IMR-90 (cell line): ENCODE measurements at regions not wholly inside any gene's neighbourhood (a gene's known extent, or its start where the extent isn't known, plus 50 kb on each side); places are given as distances from the start of the nearest gene placed in this dataset.

Experiments
- ATAC-seq: fragments of 200-7000 bp; cut with Tn5 transposase; 2 replicates; pipeline ENCODE4 v1.9.1; 2020; ENCODE audit warnings: low read depth, mild to moderate bottlenecking, moderate library complexity
- BruUV-seq: library from RNA; stranded (reverse); fragments of 400-500 nt; replicated peaks from 2 replicates; lab custom pipeline; 2021; lab: Mats Ljungman, UMichigan
- CTCF ChIA-PET: fragments of 300-600 bp; formaldehyde crosslinking; extraction: SDS; loops from one replicate; lab custom pipeline; 2021; ENCODE audit warnings: antibody characterized with exemption; lab: Yijun Ruan, JAX
- POLR2A ChIA-PET: fragments of 300-600 bp; sonication (Branson Sonifier 250); formaldehyde crosslinking; loops from one replicate; lab custom pipeline; 2022; ENCODE audit warnings: antibody characterized with exemption; ENCODE audit not compliant: unreplicated experiment; lab: Charles Lee
- DNase-seq: peaks from one replicate; pipeline ENCODE4 v3.0.0; 2013
- H2AFZ ChIP-seq: replicated peaks from 2 replicates; pipeline ENCODE3; 2013; ENCODE audit warnings: low read length, mild to moderate bottlenecking; ENCODE audit not compliant: poor library complexity
- H2AK5ac ChIP-seq: 2 replicates; pipeline ENCODE4 v1.6.1; 2013; ENCODE audit warnings: low read depth, low read length, inconsistent platforms
- H2AK9ac ChIP-seq: replicated peaks from 2 replicates; pipeline ENCODE3; 2013; ENCODE audit warnings: mild to moderate bottlenecking, low read depth, low read length, moderate library complexity; ENCODE audit not compliant: poor library complexity
- H2BK120ac ChIP-seq: 2 replicates; pipeline ENCODE4 v1.6.1; 2013; ENCODE audit warnings: low read depth, low read length, inconsistent platforms
- H2BK15ac ChIP-seq: 3 replicates; pipeline ENCODE4 v1.6.1; 2013; ENCODE audit warnings: low read depth, low read length, inconsistent platforms
- H2BK20ac ChIP-seq: 2 replicates; pipeline ENCODE4 v1.6.1; 2013; ENCODE audit warnings: low read depth, mild to moderate bottlenecking, inconsistent platforms, low read length, moderate library complexity
- H2BK5ac ChIP-seq: 2 replicates; pipeline ENCODE4 v1.6.1; 2013; ENCODE audit warnings: mild to moderate bottlenecking, low read depth, low read length, inconsistent platforms; ENCODE audit not compliant: poor library complexity, severe bottlenecking
- H3K14ac ChIP-seq: replicated peaks from 2 replicates; pipeline ENCODE4 v1.6.1; 2013; ENCODE audit warnings: low read depth, low read length, inconsistent platforms
- H3K18ac ChIP-seq: 2 replicates; pipeline ENCODE4 v1.6.1; 2013; ENCODE audit warnings: low read depth, low read length, control low read depth
- H3K23ac ChIP-seq: 2 replicates; pipeline ENCODE4 v1.6.1; 2013; ENCODE audit warnings: low read depth, low read length, inconsistent platforms
- H3K27ac ChIP-seq: 2 replicates; pipeline ENCODE4 v1.5.1; 2013; ENCODE audit warnings: mild to moderate bottlenecking, control low read depth, low read length; ENCODE audit not compliant: insufficient read depth
- H3K27me3 ChIP-seq: 2 replicates; pipeline ENCODE4 v1.6.1; 2013; ENCODE audit warnings: low read length; ENCODE audit not compliant: control insufficient read depth, insufficient read depth
- H3K36me3 ChIP-seq: 2 replicates; pipeline ENCODE4 v1.6.1; 2013; ENCODE audit warnings: low read length, mixed read lengths; ENCODE audit not compliant: control insufficient read depth, insufficient read depth
- H3K4ac ChIP-seq: 2 replicates; pipeline ENCODE4 v1.6.1; 2013; ENCODE audit warnings: low read depth, low read length, inconsistent platforms
- H3K4me1 ChIP-seq: 2 replicates; pipeline ENCODE4 v1.6.1; 2013; ENCODE audit warnings: low read length, mixed read lengths; ENCODE audit not compliant: control insufficient read depth, insufficient read depth
- H3K4me2 ChIP-seq: 2 replicates; pipeline ENCODE4 v1.6.1; 2013; ENCODE audit warnings: low read depth, mild to moderate bottlenecking, control low read depth, low read length, moderate library complexity
- H3K4me3 ChIP-seq: 2 replicates; pipeline ENCODE4 v1.5.1; 2013; ENCODE audit warnings: low read depth, mild to moderate bottlenecking, control low read depth, low read length, moderate library complexity; ENCODE audit not compliant: insufficient read depth
- H3K56ac ChIP-seq: 2 replicates; pipeline ENCODE4 v1.6.1; 2013; ENCODE audit warnings: low read length, inconsistent platforms; ENCODE audit not compliant: insufficient read depth; ENCODE audit errors: extremely low read depth
- H3K79me1 ChIP-seq, 2 experiments: 2 replicates each; pipeline ENCODE4 v1.6.1; 2013; ENCODE audit warnings: low read length in 2 of 2, inconsistent platforms in 1 of 2, low read depth in 1 of 2
- H3K9ac ChIP-seq: 2 replicates; pipeline ENCODE4 v1.6.1; 2013; ENCODE audit warnings: low read depth, low read length, control low read depth
- H3K9me1 ChIP-seq: 2 replicates; pipeline ENCODE4 v1.6.1; 2013; ENCODE audit warnings: low read length, inconsistent platforms; ENCODE audit not compliant: insufficient read depth
- H3K9me3 ChIP-seq: 2 replicates; pipeline ENCODE4 v1.6.1; 2013; ENCODE audit warnings: low read length; ENCODE audit not compliant: control insufficient read depth, insufficient read depth
- H4K20me1 ChIP-seq: 2 replicates; pipeline ENCODE4 v1.6.1; 2013; ENCODE audit warnings: low read length, inconsistent platforms; ENCODE audit not compliant: insufficient read depth
- H4K5ac ChIP-seq: 2 replicates; pipeline ENCODE4 v1.6.1; 2013; ENCODE audit warnings: mild to moderate bottlenecking, low read depth, low read length, control low read depth
- H4K8ac ChIP-seq, 2 experiments: 2 replicates each; pipeline ENCODE4 v1.6.1; 2013; ENCODE audit warnings: low read depth in 2 of 2, low read length in 2 of 2, control low read depth in 1 of 2, inconsistent platforms in 1 of 2
- H4K91ac ChIP-seq: 2 replicates; pipeline ENCODE4 v1.6.1; 2013; ENCODE audit warnings: low read depth, low read length, inconsistent platforms; ENCODE audit not compliant: insufficient read depth
- CEBPB ChIP-seq: IDR thresholded peaks from 2 replicates; pipeline ENCODE4 v1.6.1; 2012; ENCODE audit warnings: low read depth, low read length, improper control_type of control experiment
- CHD1 ChIP-seq: IDR thresholded peaks from 2 replicates; pipeline ENCODE4 v1.6.1; 2012; ENCODE audit warnings: low read depth, low read length, improper control_type of control experiment
- FOS ChIP-seq: fragments of 150-350 bp; IDR thresholded peaks from 2 replicates; pipeline ENCODE4 v1.6.1; 2016; ENCODE audit warnings: low read depth, low read length
- MAFK ChIP-seq: IDR thresholded peaks from 2 replicates; pipeline ENCODE4 v1.6.1; 2012; ENCODE audit warnings: low read depth, low read length, improper control_type of control experiment
- MAZ ChIP-seq: IDR thresholded peaks from 2 replicates; pipeline ENCODE4 v1.6.1; 2012; ENCODE audit warnings: low read depth, mild to moderate bottlenecking, low read length, improper control_type of control experiment, moderate library complexity, borderline replicate concordance
- MXI1 ChIP-seq: IDR thresholded peaks from 2 replicates; pipeline ENCODE4 v1.6.1; 2012; ENCODE audit warnings: low read depth, mild to moderate bottlenecking, low read length, moderate library complexity, borderline replicate concordance
- NFE2L2 ChIP-seq: fragments of 150-350 bp; IDR thresholded peaks from 2 replicates; pipeline ENCODE4 v1.6.1; 2016; ENCODE audit warnings: low read depth, mild to moderate bottlenecking, low read length
- RAD21 ChIP-seq: IDR thresholded peaks from 2 replicates; pipeline ENCODE4 v1.6.1; 2012; ENCODE audit warnings: low read length, improper control_type of control experiment
- RCOR1 ChIP-seq: IDR thresholded peaks from 2 replicates; pipeline ENCODE4 v1.6.1; 2012; ENCODE audit warnings: mild to moderate bottlenecking, low read length, improper control_type of control experiment; ENCODE audit not compliant: insufficient replicate concordance
- RFX5 ChIP-seq: IDR thresholded peaks from 2 replicates; pipeline ENCODE4 v1.8.0; 2012; ENCODE audit warnings: low read depth, mild to moderate bottlenecking, low read length, moderate library complexity
- SMC3 ChIP-seq: fragments of 150-350 bp; IDR thresholded peaks from 2 replicates; pipeline ENCODE4 v1.6.1; 2016; ENCODE audit warnings: low read depth, mild to moderate bottlenecking, antibody characterized with exemption, low read length, moderate library complexity
- dilution Hi-C: fragments of 300-500 bp; cut with HindIII; formaldehyde crosslinking; loops from one replicate; pipeline ENCODE4 v1.14.3; 2018; ENCODE audit warnings: low sequenced_read_pairs; ENCODE audit not compliant: unreplicated experiment
- in situ Hi-C: fragments of 300-500 bp; cut with MboI; formaldehyde crosslinking; loops from 3 replicates; pipeline ENCODE4 v1.14.3; 2019; ENCODE audit warnings: low sequenced_read_pairs, inconsistent platforms, mixed read lengths
- intact Hi-C: fragments of 100-400 bp; cut with micrococcal nuclease; formaldehyde crosslinking; loops from 2 replicates; pipeline ENCODE4 v1.10.0; 2022
- TF ChIP-seq, protein P1 (sequence below): conservative IDR thresholded peaks from 2 replicates; pipeline ENCODE4 v1.5.1; 2012; ENCODE audit warnings: mild to moderate bottlenecking, low read depth, low read length, improper control_type of control experiment
- TF ChIP-seq, protein P2 (sequence below): fragments of 150-350 bp; IDR thresholded peaks from 2 replicates; pipeline ENCODE4 v1.6.1; 2016; ENCODE audit warnings: low read depth, mild to moderate bottlenecking, low read length, moderate library complexity, borderline replicate concordance
- TF ChIP-seq, protein P3 (sequence below): fragments of 150-350 bp; IDR thresholded peaks from 2 replicates; pipeline ENCODE4 v1.6.1; 2017; ENCODE audit warnings: mild to moderate bottlenecking, antibody characterized with exemption, low read length, low read depth

DNA sequence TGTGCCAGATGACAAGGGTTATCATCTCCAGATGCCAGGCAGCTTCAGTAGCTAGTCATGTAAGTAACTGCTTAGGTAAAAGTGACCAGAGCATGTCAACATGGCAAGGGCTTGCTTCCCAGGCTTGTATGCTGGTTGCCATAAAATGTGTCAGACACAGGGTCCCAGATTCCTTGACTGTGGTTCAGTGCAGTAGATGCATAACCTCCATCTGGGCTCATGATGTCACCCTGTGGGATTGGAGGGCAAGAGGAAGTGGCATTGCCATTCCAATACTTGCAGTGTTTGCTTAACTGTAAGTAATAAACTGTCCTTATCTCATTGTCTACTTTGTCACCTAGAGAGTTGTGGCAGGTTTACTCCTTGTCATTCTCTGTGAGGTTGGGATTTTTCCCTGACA, 226.8 kb downstream of the PCDH17 start:
- no peaks in the 10 kb centered on the region for H3K36me3 ChIP-seq
- no peaks in the 10 kb centered on the region for H3K27me3 ChIP-seq
- H3K4me3 ChIP-seq = no peak overlapping the region
- ATAC-seq (no peak), DNase-seq (no peak)
- no peak overlapping the region for H4K5ac ChIP-seq
- ChIA-PET POLR2A (no interaction called here), CTCF (no interaction called here)
- H3K14ac ChIP-seq = no peak overlapping the region
- H3K79me1 ChIP-seq = no peaks in the 10 kb centered on the region
- no peak overlapping the region for H3K23ac ChIP-seq
- no peak overlapping the region for H2BK20ac ChIP-seq
- no peak overlapping the region for H2AK5ac ChIP-seq
- H3K27ac ChIP-seq = no peak overlapping the region
- no peak overlapping the region for H3K4ac ChIP-seq
- no peaks in the 10 kb centered on the region for H4K20me1 ChIP-seq
- no peak for TF ChIP-seq RCOR1
- TF ChIP-seq RAD21 = no peak
- TF ChIP-seq MAZ = no peak
- no peak for TF ChIP-seq MXI1
- TF ChIP-seq SMC3 = no peak
- no peak for TF ChIP-seq RFX5
- TF ChIP-seq NFE2L2 = no peak
- TF ChIP-seq CEBPB = no peak
- no peak for TF ChIP-seq FOS
- TF ChIP-seq, protein P1, sequence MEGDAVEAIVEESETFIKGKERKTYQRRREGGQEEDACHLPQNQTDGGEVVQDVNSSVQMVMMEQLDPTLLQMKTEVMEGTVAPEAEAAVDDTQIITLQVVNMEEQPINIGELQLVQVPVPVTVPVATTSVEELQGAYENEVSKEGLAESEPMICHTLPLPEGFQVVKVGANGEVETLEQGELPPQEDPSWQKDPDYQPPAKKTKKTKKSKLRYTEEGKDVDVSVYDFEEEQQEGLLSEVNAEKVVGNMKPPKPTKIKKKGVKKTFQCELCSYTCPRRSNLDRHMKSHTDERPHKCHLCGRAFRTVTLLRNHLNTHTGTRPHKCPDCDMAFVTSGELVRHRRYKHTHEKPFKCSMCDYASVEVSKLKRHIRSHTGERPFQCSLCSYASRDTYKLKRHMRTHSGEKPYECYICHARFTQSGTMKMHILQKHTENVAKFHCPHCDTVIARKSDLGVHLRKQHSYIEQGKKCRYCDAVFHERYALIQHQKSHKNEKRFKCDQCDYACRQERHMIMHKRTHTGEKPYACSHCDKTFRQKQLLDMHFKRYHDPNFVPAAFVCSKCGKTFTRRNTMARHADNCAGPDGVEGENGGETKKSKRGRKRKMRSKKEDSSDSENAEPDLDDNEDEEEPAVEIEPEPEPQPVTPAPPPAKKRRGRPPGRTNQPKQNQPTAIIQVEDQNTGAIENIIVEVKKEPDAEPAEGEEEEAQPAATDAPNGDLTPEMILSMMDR = no peak
- TF ChIP-seq CHD1 = no peak
- TF ChIP-seq, protein P2, sequence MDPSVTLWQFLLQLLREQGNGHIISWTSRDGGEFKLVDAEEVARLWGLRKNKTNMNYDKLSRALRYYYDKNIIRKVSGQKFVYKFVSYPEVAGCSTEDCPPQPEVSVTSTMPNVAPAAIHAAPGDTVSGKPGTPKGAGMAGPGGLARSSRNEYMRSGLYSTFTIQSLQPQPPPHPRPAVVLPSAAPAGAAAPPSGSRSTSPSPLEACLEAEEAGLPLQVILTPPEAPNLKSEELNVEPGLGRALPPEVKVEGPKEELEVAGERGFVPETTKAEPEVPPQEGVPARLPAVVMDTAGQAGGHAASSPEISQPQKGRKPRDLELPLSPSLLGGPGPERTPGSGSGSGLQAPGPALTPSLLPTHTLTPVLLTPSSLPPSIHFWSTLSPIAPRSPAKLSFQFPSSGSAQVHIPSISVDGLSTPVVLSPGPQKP = no peak
- TF ChIP-seq MAFK = no peak
- TF ChIP-seq, protein P3, sequence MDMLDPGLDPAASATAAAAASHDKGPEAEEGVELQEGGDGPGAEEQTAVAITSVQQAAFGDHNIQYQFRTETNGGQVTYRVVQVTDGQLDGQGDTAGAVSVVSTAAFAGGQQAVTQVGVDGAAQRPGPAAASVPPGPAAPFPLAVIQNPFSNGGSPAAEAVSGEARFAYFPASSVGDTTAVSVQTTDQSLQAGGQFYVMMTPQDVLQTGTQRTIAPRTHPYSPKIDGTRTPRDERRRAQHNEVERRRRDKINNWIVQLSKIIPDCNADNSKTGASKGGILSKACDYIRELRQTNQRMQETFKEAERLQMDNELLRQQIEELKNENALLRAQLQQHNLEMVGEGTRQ = no peak
- no peaks in the 10 kb centered on the region for H3K4me1 ChIP-seq
- no peak overlapping the region for H3K4me2 ChIP-seq
- H2AK9ac ChIP-seq = no peak overlapping the region
- no peak overlapping the region for H3K18ac ChIP-seq
- H2AFZ ChIP-seq = no peak overlapping the region
- no peak overlapping the region for H2BK120ac ChIP-seq
- H3K56ac ChIP-seq = no peak overlapping the region
- no peak overlapping the region for H2BK5ac ChIP-seq
- no peak overlapping the region for H3K9ac ChIP-seq
- dilution Hi-C loops = no loop called here
- no peak overlapping the region for H2BK15ac ChIP-seq
- no TSS peak for BruUV-seq
- no peak overlapping the region for H4K91ac ChIP-seq
- in situ Hi-C loops = no loop called here
- H3K9me3 ChIP-seq = peaks cover 7% of the 10 kb centered on the region
- intact Hi-C loops = no loop called here
- H4K8ac ChIP-seq = no peak overlapping the region
- no peaks in the 10 kb centered on the region for H3K9me1 ChIP-seq
